ENCODE measurements at regions not wholly inside any gene's neighbourhood (a gene's known extent, or its start where the extent isn't known, plus 50 kb on each side); places are given as distances from the start of the nearest gene placed in this dataset.

DNA sequence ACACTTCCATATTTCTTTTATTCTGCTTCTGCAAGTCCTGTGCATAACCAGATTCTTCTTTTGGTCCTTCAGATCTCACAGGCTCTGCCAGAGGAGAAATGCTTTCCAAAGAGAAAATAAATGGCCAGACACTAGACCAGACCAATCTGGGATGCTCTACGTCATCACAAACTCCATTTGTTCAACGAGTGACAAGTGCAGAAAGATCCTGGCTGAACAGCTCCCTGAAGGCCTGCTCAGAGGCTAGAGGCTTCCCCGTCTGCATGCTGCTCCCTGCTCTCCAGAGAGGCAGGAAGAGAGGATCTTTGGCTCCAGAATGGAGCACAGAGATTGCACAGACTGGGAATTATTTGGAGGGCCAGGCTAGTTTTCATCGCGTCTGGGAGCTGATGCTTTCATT, 232.7 kb downstream of the MAF start:
- TF ChIP-seq, protein P1, sequence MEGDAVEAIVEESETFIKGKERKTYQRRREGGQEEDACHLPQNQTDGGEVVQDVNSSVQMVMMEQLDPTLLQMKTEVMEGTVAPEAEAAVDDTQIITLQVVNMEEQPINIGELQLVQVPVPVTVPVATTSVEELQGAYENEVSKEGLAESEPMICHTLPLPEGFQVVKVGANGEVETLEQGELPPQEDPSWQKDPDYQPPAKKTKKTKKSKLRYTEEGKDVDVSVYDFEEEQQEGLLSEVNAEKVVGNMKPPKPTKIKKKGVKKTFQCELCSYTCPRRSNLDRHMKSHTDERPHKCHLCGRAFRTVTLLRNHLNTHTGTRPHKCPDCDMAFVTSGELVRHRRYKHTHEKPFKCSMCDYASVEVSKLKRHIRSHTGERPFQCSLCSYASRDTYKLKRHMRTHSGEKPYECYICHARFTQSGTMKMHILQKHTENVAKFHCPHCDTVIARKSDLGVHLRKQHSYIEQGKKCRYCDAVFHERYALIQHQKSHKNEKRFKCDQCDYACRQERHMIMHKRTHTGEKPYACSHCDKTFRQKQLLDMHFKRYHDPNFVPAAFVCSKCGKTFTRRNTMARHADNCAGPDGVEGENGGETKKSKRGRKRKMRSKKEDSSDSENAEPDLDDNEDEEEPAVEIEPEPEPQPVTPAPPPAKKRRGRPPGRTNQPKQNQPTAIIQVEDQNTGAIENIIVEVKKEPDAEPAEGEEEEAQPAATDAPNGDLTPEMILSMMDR (IDR thresholded peaks at IDR 0.05; ENCODE audit: insufficient read depth, low read length, poor library complexity, severe bottlenecking), result no peak
- Histone ChIP-seq H3K27me3 (replicated peaks; ENCODE audit: control insufficient read depth, insufficient read depth, low read length) (no peaks in the 10 kb centered on the region), H3K36me3 (ENCODE audit: control insufficient read depth, insufficient read depth, low read length) (no peaks in the 10 kb centered on the region), H3K4me3 (replicated peaks; ENCODE audit: low read depth, low read length) (no peak overlapping the region)
- DNase-seq (ENCODE audit: extremely low read depth, insufficient read length), result no peak

GRCh38 chr16:79366635-79367034, 233.9 kb downstream of the MAF start:
- Histone ChIP-seq H3K4me3 (replicated peaks; ENCODE audit: low read depth, low read length) (no peak overlapping the region), H3K27me3 (replicated peaks; ENCODE audit: control insufficient read depth, insufficient read depth, low read length) (no peaks in the 10 kb centered on the region), H3K36me3 (ENCODE audit: control insufficient read depth, insufficient read depth, low read length) (no peaks in the 10 kb centered on the region)
- DNase-seq (ENCODE audit: extremely low read depth, insufficient read length), result no peak
- TF ChIP-seq, protein P1 (IDR thresholded peaks at IDR 0.05; ENCODE audit: insufficient read depth, low read length, poor library complexity, severe bottlenecking), result no peak

DNA sequence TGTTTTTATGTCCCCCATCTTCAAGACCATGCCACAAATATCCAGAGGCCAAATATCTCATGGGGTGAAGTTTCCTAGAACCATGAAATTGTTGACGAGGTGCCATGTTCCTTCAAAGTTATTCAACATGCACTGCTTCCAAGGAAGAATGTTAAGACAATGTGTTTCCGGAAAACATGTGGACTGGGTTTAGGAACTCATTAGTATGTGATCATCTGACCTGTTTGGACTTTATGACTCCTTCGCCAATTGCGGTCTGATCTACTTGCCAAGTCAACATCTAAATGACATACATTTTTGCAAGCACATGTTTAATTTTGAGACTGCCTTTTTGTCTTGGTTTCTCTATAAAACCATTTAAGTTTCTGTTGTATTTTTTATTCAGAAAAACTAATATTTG, 234.8 kb downstream of the MAF start:
- no peak for DNase-seq (ENCODE audit: extremely low read depth, insufficient read length)
- no peaks in the 10 kb centered on the region for H3K27me3 ChIP-seq (replicated peaks; ENCODE audit: control insufficient read depth, insufficient read depth, low read length)
- TF ChIP-seq, protein P1 (IDR thresholded peaks at IDR 0.05; ENCODE audit: insufficient read depth, low read length, poor library complexity, severe bottlenecking), result no peak
- H3K36me3 ChIP-seq (ENCODE audit: control insufficient read depth, insufficient read depth, low read length), result no peaks in the 10 kb centered on the region
- no peak overlapping the region for H3K4me3 ChIP-seq (replicated peaks; ENCODE audit: low read depth, low read length)

DNA sequence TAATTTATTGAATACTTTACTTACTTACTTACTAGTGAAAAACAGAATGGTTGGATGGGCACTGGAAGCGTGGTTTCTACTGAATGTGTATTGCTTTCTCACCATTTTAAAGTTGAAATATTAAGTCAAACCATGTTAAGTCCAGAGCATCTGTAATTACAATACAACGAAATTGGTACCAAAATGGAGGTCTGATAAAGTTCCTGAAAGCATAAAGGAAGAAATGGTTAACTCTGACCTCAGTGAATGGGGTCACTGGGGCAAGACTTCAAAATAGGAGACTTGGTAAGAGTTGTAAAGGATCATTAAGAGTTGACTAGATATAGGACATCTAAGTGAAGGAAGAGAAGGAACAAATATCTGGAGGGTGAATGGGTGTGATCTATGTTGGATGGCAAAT, 237.1 kb downstream of the MAF start:
- TF ChIP-seq, protein P1 (IDR thresholded peaks at IDR 0.05; ENCODE audit: insufficient read depth, low read length, poor library complexity, severe bottlenecking), result no peak
- H3K36me3 ChIP-seq (ENCODE audit: control insufficient read depth, insufficient read depth, low read length), result no peaks in the 10 kb centered on the region

GRCh38 chr16:79363035-79363434, 237.5 kb downstream of the MAF start:
- DNase-seq (ENCODE audit: extremely low read depth, insufficient read length), result no peak
- Histone ChIP-seq H3K36me3 (ENCODE audit: control insufficient read depth, insufficient read depth, low read length) (no peaks in the 10 kb centered on the region), H3K4me3 (replicated peaks; ENCODE audit: low read depth, low read length) (no peak overlapping the region), H3K27me3 (replicated peaks; ENCODE audit: control insufficient read depth, insufficient read depth, low read length) (peaks cover 1% of the 10 kb centered on the region; the same call in 1 of the 2 replicates)
- TF ChIP-seq, protein P1 (IDR thresholded peaks at IDR 0.05; ENCODE audit: insufficient read depth, low read length, poor library complexity, severe bottlenecking), result no peak

More for the DNA sequence above, 237.1 kb downstream of the MAF start:
- DNase-seq (ENCODE audit: extremely low read depth, insufficient read length), result no peak
- Histone ChIP-seq H3K4me3 (replicated peaks; ENCODE audit: low read depth, low read length) (no peak overlapping the region), H3K27me3 (replicated peaks; ENCODE audit: control insufficient read depth, insufficient read depth, low read length) (peaks cover 1% of the 10 kb centered on the region; the same call in 1 of the 2 replicates)
